Muscle of leg (tissue), 3 donors: ENCODE measurements at regions not wholly inside any gene's neighbourhood (a gene's known extent, or its start where the extent isn't known, plus 50 kb on each side); places are given as distances from the start of the nearest gene placed in this dataset.
A peak's percentile ranks its signal among the peaks of the same experiment; 100 is the strongest.

Experiments used
- DNase-seq: peaks from one replicate; pipeline ENCODE4 v3.0.0; 2013
- H3K27ac ChIP-seq: one replicate; pipeline ENCODE4 v1.5.1; 2013; ENCODE audit warnings: mild to moderate bottlenecking, low read length, control low read depth
- H3K27me3 ChIP-seq: one replicate; pipeline ENCODE4 v1.6.1; 2013; ENCODE audit warnings: low read length; ENCODE audit not compliant: control insufficient read depth, insufficient read depth
- H3K36me3 ChIP-seq: one replicate; pipeline ENCODE4 v1.6.1; 2013; ENCODE audit warnings: low read length; ENCODE audit not compliant: control insufficient read depth, insufficient read depth
- H3K4me1 ChIP-seq: one replicate; pipeline ENCODE4 v1.6.1; 2013; ENCODE audit warnings: low read length; ENCODE audit not compliant: control insufficient read depth, insufficient read depth
- H3K4me3 ChIP-seq: one replicate; pipeline ENCODE4 v1.5.1; 2013; ENCODE audit warnings: low read length, control low read depth
- H3K9me3 ChIP-seq: replicated peaks from 2 replicates; pipeline ENCODE4 v1.6.1; 2013; ENCODE audit warnings: low read depth, low read length; ENCODE audit not compliant: control insufficient read depth
- WGBS: methylation state at CpG from one replicate; pipeline ENCODE4 v1.1.5; 2013; ENCODE audit warnings: missing lambda C conversion rate; ENCODE audit not compliant: insufficient coverage; 5-methylcytosine and 5-hydroxymethylcytosine counted together

DNA sequence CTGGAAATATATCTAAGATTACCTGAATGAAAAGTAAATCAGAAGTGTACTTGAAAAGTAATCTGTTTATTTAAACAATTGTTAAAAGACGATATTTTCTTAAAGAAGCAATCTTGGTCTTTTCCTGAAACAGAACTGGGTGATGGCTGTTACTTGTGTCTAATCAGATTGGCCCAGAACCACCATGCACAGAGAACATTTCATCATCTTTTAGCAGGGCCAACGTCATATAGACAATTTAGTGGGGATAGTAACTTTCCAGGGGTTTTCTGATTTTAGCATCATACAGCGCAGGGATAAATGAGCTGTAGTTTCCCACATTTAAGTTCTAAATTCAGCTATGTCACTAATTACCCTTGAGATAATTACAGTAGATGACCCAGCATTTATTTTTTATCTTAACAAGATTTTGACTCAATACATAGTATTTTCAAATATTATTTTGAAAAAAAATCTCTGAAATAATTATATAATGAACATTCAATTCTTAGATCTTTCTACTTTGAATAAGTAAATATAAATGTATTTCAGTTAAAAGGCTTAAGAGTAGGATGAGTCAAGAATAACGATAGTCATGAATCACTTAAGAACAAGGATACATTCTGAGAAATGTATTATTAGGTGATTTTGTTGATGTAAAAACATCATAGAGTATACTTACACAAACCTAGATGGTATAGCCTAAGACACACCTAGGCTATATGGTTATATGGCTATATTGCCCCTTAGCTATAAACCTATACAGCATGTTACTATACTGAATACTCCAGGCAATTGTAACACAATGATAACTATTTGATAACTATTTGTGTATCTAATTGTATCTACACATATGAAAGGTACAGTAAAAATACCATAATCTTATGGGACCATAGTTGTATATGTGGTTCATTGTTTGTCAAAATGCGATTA, 103.8 kb upstream of the MME start:
- no peaks in the 10 kb centered on the region for H3K9me3 ChIP-seq
- H3K4me1 ChIP-seq, result no peaks in the 10 kb centered on the region
- no peaks in the 10 kb centered on the region for H3K27me3 ChIP-seq
- no peak for DNase-seq
- no peak overlapping the region for H3K27ac ChIP-seq
- no peaks in the 10 kb centered on the region for H3K36me3 ChIP-seq
- no CpG with 5 or more reads among the region's 5 CpGs for WGBS
- H3K4me3 ChIP-seq, result no peak overlapping the region

DNA sequence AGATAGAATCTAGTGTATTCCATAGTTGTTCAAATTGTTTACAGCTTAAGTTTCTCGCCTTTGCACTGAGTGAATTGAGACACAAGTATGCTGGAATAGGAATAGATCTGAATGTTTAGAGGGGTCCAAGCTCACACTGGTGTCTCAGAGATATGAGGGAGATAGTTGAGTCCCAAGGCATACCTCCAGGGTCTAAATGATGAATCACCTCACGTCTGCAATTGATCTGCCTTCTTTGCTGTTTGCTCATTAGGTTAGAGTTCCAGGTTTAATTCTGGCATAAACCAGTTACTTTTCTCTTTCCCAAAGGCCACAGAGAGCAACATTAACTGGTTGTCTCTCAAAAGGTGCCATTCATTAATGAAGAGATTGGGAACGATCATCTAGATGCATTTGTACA, 106.3 kb upstream of the MME start:
- H3K27me3 ChIP-seq, result no peaks in the 10 kb centered on the region
- no peak overlapping the region for H3K4me3 ChIP-seq
- H3K4me1 ChIP-seq, result no peaks in the 10 kb centered on the region
- H3K36me3 ChIP-seq, result no peaks in the 10 kb centered on the region
- no peak for DNase-seq
- no peak overlapping the region for H3K27ac ChIP-seq
- WGBS, result 80% methylated on average over 1 of the region's 3 CpGs
- H3K9me3 ChIP-seq, result no peaks in the 10 kb centered on the region

DNA sequence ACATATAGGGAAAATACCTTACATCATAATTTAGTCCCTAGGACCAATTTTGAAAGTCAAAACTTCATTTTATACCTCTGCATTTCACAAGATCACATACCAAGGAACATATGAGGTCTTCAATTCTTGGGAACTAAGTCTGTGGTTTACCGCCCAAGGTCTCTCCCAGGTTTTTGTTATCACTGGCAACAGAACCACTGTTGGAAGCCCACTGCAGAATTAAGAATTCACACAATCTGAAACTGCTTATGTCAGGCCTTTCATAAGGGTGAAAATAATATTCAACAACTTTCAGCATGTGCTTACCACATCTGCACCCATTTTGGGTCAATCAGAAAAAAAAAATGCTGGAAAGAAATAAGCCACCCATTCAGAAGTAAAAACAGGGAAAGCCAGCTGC, 107.2 kb upstream of the MME start:
- H3K4me1 ChIP-seq, result no peaks in the 10 kb centered on the region
- H3K27ac ChIP-seq, result no peak overlapping the region
- no peaks in the 10 kb centered on the region for H3K9me3 ChIP-seq
- no peaks in the 10 kb centered on the region for H3K27me3 ChIP-seq
- DNase-seq, result peak; percentile 11
- no peaks in the 10 kb centered on the region for H3K36me3 ChIP-seq
- no peak overlapping the region for H3K4me3 ChIP-seq
- WGBS, result no CpG with 5 or more reads among the region's 1 CpG

DNA sequence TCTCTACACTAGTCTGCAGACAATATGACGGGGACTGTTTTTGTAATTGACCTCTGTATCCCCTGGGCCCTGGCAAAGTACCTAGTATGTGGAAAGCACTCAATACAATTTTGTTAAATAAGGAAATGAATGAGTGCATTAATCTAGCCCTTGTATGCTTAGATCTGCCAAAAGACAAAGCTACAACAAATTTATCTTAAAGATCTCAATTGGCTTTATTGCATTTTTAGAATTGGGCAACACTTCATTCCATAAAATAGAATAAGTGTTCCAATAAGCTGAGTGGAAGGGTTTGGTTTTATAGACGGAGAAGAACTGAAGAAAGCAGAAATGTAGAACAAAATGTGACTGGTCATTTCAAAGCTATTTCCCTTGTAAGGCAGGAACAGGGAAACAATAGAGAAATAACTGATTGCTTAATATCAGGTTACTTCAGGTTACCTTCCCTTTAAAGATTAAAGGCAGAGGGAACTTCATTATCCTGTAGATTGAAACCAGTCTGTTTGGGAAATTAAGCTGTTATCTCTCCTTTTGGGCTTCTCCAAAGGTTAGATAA, 108.3 kb upstream of the MME start:
- H3K4me1 ChIP-seq, result no peaks in the 10 kb centered on the region
- no peak overlapping the region for H3K27ac ChIP-seq
- WGBS, result no CpG with 5 or more reads among the region's 2 CpGs
- no peaks in the 10 kb centered on the region for H3K9me3 ChIP-seq
- no peaks in the 10 kb centered on the region for H3K36me3 ChIP-seq
- no peaks in the 10 kb centered on the region for H3K27me3 ChIP-seq
- DNase-seq, result peak; percentile 10
- no peak overlapping the region for H3K4me3 ChIP-seq

DNA sequence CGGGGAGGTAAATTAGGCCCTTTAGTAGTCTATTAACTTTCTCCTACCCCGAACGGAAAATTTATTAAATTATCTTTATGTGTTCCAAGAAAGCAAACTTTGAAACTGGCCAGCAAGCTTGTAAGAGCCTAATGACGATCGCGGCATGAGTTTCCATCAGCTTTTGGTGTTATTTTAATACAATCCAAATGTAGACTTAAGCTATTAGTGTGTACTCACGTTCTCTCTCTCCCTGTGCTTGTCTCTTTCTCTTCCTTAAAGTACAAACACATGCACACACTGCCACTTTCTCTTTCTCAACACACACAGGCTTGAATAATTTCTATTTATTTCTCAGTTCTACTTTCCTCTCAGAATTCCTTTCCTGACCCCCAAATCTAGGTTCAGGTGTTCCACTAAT, 108.8 kb upstream of the MME start:
- Histone ChIP-seq H3K36me3 (no peaks in the 10 kb centered on the region), H3K4me3 (no peak overlapping the region), H3K27me3 (no peaks in the 10 kb centered on the region), H3K9me3 (no peaks in the 10 kb centered on the region), H3K4me1 (no peaks in the 10 kb centered on the region), H3K27ac (no peak overlapping the region)
- peak; percentile 65 for DNase-seq
- WGBS, result no CpG with 5 or more reads among the region's 7 CpGs

DNA sequence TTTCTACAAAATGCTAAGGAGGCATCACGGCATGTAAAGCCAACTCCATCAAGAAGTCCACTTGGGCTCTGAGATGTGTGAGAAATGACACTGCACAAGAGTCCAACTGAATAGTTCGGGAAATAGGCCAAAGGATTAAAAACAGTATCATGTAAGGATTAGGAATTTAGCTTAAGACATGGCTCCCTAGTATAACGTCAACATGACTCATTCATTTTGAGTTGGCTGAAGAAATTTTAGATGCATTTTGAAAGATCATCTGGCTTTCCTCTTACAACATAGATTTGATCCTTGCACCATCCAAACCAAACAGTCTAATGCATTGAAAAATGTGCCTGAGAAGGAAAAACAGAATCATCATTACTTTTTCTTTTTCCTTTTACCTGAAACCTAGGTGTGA, 109.3 kb upstream of the MME start:
- WGBS, result 100% methylated on average over 1 of the region's 3 CpGs
- peak; percentile 46 for DNase-seq
- H3K4me3 ChIP-seq, result no peak overlapping the region
- H3K27me3 ChIP-seq, result no peaks in the 10 kb centered on the region
- no peaks in the 10 kb centered on the region for H3K36me3 ChIP-seq
- H3K27ac ChIP-seq, result no peak overlapping the region
- no peaks in the 10 kb centered on the region for H3K9me3 ChIP-seq
- H3K4me1 ChIP-seq, result no peaks in the 10 kb centered on the region

DNA sequence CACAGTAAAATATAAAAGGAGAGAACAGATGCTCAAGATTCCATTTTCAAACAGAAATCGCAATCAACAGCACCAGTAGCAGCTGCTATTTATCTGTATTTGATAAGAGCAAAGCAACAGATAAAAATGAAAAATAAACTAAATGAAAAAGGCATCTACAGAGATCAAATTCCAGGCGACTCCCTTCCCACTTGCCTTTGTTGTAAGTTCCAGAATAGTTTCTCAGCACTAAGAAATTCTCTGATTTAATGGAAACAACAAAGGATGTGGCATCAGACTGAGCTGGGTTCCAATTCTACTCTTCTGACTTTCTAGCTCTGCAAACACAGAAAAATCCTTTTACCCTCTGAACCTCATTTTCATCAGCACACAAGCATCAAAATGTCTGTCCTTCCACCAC, 110.8 kb upstream of the MME start:
- H3K9me3 ChIP-seq, result no peaks in the 10 kb centered on the region
- H3K36me3 ChIP-seq, result no peaks in the 10 kb centered on the region
- no peaks in the 10 kb centered on the region for H3K27me3 ChIP-seq
- no peak overlapping the region for H3K27ac ChIP-seq
- DNase-seq, result no peak
- no CpG with 5 or more reads among the region's 2 CpGs for WGBS
- H3K4me3 ChIP-seq, result no peak overlapping the region
- H3K4me1 ChIP-seq, result no peaks in the 10 kb centered on the region

DNA sequence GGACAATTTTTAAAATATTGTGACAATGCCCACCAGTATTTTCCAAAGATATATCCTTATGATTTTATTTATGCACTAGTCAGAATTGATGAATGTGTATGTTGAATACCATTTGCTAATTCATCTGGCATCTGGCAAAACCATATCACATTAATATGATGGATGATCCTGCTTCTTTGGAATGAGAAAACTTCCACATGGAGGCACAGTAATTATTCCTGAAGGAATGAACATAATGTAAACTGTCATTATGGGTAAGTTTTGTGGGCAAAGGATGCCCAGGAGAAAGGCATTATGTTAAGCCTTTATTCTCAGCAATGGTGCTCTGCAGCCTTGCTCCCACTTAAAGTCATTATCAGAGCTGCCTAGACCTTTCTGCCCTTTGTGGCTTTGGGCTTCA, 113.0 kb upstream of the MME start:
- no peaks in the 10 kb centered on the region for H3K27me3 ChIP-seq

DNA sequence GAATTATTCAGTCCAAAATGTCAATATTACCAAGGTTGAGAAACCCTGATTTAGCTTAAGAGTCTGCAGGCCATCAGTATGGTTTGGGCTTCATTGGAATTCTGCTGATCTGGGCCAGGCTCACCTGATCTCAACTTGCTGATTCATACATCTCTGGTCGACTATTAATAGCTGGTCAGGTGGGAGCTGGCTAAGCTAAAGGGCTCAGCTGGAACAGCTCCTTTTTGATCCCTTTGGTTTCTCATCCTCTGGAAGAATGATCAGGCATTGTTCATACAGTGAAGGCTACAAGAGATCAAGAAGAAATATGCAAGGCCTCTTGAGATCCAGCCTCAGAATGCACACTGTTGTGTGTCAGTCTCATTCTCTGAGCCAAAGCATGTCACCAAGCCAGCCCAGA, 123.3 kb upstream of the MME start:
- H3K4me3 ChIP-seq, result no peak overlapping the region
- H3K9me3 ChIP-seq, result peaks cover 2% of the 10 kb centered on the region
- no peak overlapping the region for H3K27ac ChIP-seq
- no peaks in the 10 kb centered on the region for H3K27me3 ChIP-seq
- DNase-seq, result no peak
- H3K4me1 ChIP-seq, result no peaks in the 10 kb centered on the region
- no peaks in the 10 kb centered on the region for H3K36me3 ChIP-seq
- WGBS, result no CpG with 5 or more reads among the region's 1 CpG

More for the DNA sequence above, 113.0 kb upstream of the MME start:
- Histone ChIP-seq H3K9me3 (no peaks in the 10 kb centered on the region), H3K4me3 (no peak overlapping the region), H3K4me1 (no peaks in the 10 kb centered on the region), H3K27ac (no peak overlapping the region), H3K36me3 (no peaks in the 10 kb centered on the region)
- no peak for DNase-seq

DNA sequence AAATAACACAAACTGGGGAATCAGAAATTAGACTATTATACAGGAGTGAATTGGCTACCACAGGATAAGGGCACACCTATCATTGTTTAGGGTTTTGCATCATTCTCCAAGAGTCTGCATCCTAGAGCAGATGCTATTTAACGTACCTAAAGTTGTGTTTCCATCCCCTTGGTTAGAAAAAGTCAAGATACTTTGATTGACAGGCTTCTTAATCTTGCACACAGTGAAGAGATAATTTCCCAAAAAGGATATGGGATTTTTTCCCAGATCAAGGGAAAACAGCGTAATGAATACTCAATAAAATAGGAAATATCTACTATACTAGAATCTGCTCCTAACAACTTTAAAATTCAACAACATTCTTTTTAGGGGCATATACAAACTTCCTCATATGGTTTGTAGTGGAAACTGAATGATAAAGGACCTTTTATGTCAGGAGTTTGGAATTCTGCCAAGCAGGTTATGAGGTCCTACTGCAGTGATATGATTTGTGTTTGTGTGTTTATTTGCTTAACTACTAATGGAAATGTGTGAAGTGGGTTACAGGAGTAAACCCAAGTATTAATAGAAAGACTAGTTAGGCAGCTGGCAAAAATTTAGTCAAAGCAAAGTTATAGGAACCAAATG, 124.1 kb upstream of the MME start:
- Histone ChIP-seq H3K4me1 (no peaks in the 10 kb centered on the region), H3K27ac (no peak overlapping the region), H3K27me3 (no peaks in the 10 kb centered on the region), H3K4me3 (no peak overlapping the region), H3K36me3 (no peaks in the 10 kb centered on the region), H3K9me3 (peaks cover 5% of the 10 kb centered on the region)
- WGBS, result no CpG with 5 or more reads among the region's 2 CpGs
- no peak for DNase-seq
